CD4-positive, alpha-beta T cell treated with Interleukin-4 for 4 hours (primary cell): ENCODE measurements at regions not wholly inside any gene's neighbourhood (a gene's known extent, or its start where the extent isn't known, plus 50 kb on each side); places are given as distances from the start of the nearest gene placed in this dataset.

Source experiments
- DNase-seq: peaks from one replicate; pipeline ENCODE4 v3.0.0-alpha.2; 2020

- no peak for DNase-seq
These were observed 239.9 kb downstream of the PAX3 start for GRCh38 chr2:222058819-222059445.

GRCh38 chr2:222057347-222058073 is 241.3 kb downstream of the PAX3 start:
- peak; percentile 6 for DNase-seq

- DNase-seq, result no peak
These were observed 243.5 kb downstream of the PAX3 start for GRCh38 chr2:222055328-222055727.

GRCh38 chr2:222054813-222055212 is 244.0 kb downstream of the PAX3 start:
- no peak for DNase-seq

GRCh38 chr2:222052934-222053367 is 245.8 kb downstream of the PAX3 start:
- DNase-seq, result no peak

- DNase-seq, result no peak
These were observed 247.8 kb downstream of the PAX3 start for GRCh38 chr2:222050981-222051380.

GRCh38 chr2:222049946-222050345 is 248.9 kb downstream of the PAX3 start:
- no peak for DNase-seq

- no peak for DNase-seq
These were observed 254.9 kb downstream of the PAX3 start for GRCh38 chr2:222043897-222044296.

GRCh38 chr2:222042666-222043065 is 256.1 kb downstream of the PAX3 start:
- no peak for DNase-seq

- DNase-seq, result no peak
These were observed 258.5 kb downstream of the PAX3 start for GRCh38 chr2:222040333-222040732.

- DNase-seq, result no peak
These were observed 259.0 kb downstream of the PAX3 start for GRCh38 chr2:222039821-222040220.

- DNase-seq, result no peak
These were observed 260.6 kb downstream of the PAX3 start for GRCh38 chr2:222038067-222038802.

GRCh38 chr2:222037211-222037610 is 261.6 kb downstream of the PAX3 start:
- no peak for DNase-seq

- no peak for DNase-seq
These were observed 264.7 kb downstream of the PAX3 start for GRCh38 chr2:222034058-222034457.

- no peak for DNase-seq
These were observed 265.3 kb downstream of the PAX3 start for GRCh38 chr2:222033541-222033940.

GRCh38 chr2:222025881-222026271 is 272.9 kb downstream of the PAX3 start:
- no peak for DNase-seq

- DNase-seq, result no peak
These were observed 273.6 kb downstream of the PAX3 start for GRCh38 chr2:222024932-222025880.

- DNase-seq, result no peak
These were observed 281.4 kb downstream of the PAX3 start for GRCh38 chr2:222017252-222017850.

- DNase-seq, result no peak
These were observed 284.9 kb downstream of the PAX3 start for GRCh38 chr2:222013889-222014288.

GRCh38 chr2:222000326-222000725 is 298.5 kb downstream of the PAX3 start:
- no peak for DNase-seq

- no peak for DNase-seq
These were observed 299.1 kb downstream of the PAX3 start for GRCh38 chr2:221999717-222000116.

GRCh38 chr2:221999166-221999565 is 299.6 kb downstream of the PAX3 start:
- DNase-seq, result no peak
